ENCODE measurements at regions not wholly inside any gene's neighbourhood (a gene's known extent, or its start where the extent isn't known, plus 50 kb on each side); places are given as distances from the start of the nearest gene placed in this dataset.

DNA sequence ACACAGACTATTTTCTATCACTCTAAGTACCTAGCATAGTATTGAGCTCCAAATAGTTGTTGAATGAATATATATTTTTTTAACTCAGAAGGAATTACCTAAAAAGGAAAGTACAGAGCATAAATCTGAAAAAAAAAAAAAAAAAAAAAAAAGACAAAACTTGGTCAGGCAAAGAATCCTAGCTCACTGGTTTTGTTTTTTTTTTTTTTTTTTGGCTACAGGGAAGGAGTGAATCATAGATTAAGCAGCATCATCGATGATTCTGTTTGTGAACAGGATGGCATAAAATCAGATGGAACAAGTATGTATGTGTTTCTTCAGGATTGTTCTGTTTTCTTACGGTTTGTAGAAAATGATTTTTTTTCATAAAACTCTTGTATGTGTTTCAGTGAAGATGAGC, 66.1 kb upstream of the BCAT1 start:
- no peak for TF ChIP-seq POLR2A (IDR thresholded peaks at IDR 0.05)
- TF ChIP-seq POLR2AphosphoS5 (IDR thresholded peaks at IDR 0.05), result no peak
- TF ChIP-seq CTCF (IDR thresholded peaks at IDR 0.05), result no peak

All from breast epithelium (tissue), 3 donors.